PC-3 (cell line): ENCODE measurements at regions not wholly inside any gene's neighbourhood (a gene's known extent, or its start where the extent isn't known, plus 50 kb on each side); places are given as distances from the start of the nearest gene placed in this dataset.

Experiments used
- CTCF ChIP-seq: fragments of 300-600 bp; sonication (generic); conservative IDR thresholded peaks from 2 replicates; pipeline ENCODE4 v1.5.1; 2017; ENCODE audit warnings: antibody characterized with exemption, low read depth, mild to moderate bottlenecking, low read length
- EZH2 ChIP-seq: fragments of 300-600 bp; sonication (generic); IDR thresholded peaks from one replicate; pipeline ENCODE4 v1.6.1; 2017; ENCODE audit warnings: antibody characterized with exemption, mild to moderate bottlenecking, low read length; ENCODE audit not compliant: unreplicated experiment
- EZH2phosphoT487 ChIP-seq: fragments of 300-600 bp; sonication (generic); IDR thresholded peaks from 2 replicates; pipeline ENCODE4 v1.6.1; 2018; ENCODE audit warnings: mild to moderate bottlenecking, antibody characterized with exemption, low read length, borderline replicate concordance

GRCh38 chr10:61845950-61846268 lies 55.6 kb upstream of the ARID5B start:
- TF ChIP-seq CTCF (no peak), EZH2 (no peak), EZH2phosphoT487 (no peak)
